ENCODE measurements at regions not wholly inside any gene's neighbourhood (a gene's known extent, or its start where the extent isn't known, plus 50 kb on each side); places are given as distances from the start of the nearest gene placed in this dataset.

GRCh38 chr3:111315930-111316587, 225.9 kb upstream of the CD96 start:
- Mint-ChIP-seq H3K27me3 (ENCODE audit: low read depth) (no peaks in the 10 kb centered on the region), H3K36me3 (ENCODE audit: insufficient read depth in 2 of 2) (no peaks in the 10 kb centered on the region), H3K27ac (no peak overlapping the region), H3K4me1 (ENCODE audit: low read depth) (no peaks in the 10 kb centered on the region), H3K4me3 (no peak overlapping the region), H3K9me3 (peaks cover 0 to 1% of the 10 kb centered on the region in 2 donors)
- ATAC-seq (replicated peaks in 1 of 2) (no peak), DNase-seq (no peak)

DNA sequence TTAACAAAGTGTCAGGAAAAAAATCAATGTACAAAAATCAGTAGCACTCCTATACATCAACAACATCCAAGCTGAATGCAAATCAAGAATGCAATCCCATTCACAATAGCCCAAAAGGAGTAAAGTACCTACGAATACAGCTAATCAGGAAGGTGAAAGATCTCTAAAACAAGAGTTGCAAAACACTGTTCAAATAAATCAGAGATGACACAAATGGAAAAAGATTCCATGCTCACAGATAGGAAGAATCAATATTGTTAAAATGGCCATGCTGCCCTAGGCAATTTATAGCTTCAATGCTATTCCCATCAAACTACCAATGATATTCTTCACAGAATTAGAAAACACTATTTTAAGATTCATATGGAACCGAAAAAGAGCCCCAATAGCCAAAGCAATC, 223.7 kb upstream of the CD96 start:
- Mint-ChIP-seq H3K4me3 (no peak overlapping the region), H3K27me3 (ENCODE audit: low read depth) (no peaks in the 10 kb centered on the region), H3K4me1 (ENCODE audit: low read depth) (no peaks in the 10 kb centered on the region), H3K9me3 (peaks cover 0 to 1% of the 10 kb centered on the region in 2 donors), H3K27ac (no peak overlapping the region), H3K36me3 (ENCODE audit: insufficient read depth in 2 of 2) (no peaks in the 10 kb centered on the region)
- ATAC-seq (replicated peaks in 1 of 2) (no peak), DNase-seq (no peak)

DNA sequence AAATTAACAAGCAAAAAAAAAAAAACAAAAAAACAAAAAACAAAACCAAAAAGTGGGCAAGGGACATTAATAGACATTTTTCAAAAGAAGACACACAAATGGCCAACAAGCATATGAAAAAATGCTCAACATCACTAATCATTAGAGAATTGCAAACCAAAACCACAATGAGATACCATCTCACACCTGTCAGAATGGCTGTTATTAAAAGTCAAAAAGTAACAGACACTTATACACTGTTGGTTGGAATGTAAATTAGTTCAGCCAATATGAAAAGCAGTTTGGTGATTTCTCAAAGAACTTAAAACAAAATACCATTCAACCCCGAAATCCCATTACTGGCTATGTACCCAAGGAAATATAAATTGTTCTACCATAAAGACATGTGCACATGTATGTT, 222.4 kb upstream of the CD96 start:
- Mint-ChIP-seq H3K27ac (peak overlapping the region; percentile 56), H3K9me3 (peaks cover 0 to 1% of the 10 kb centered on the region in 2 donors), H3K36me3 (ENCODE audit: insufficient read depth in 2 of 2) (no peaks in the 10 kb centered on the region), H3K4me1 (ENCODE audit: low read depth) (peaks cover 13% of the 10 kb centered on the region), H3K4me3 (no peak overlapping the region), H3K27me3 (ENCODE audit: low read depth) (no peaks in the 10 kb centered on the region)
- ATAC-seq (replicated peaks in 1 of 2), result no peak
- no peak for DNase-seq

- Mint-ChIP-seq H3K9me3 (peaks cover 0 to 1% of the 10 kb centered on the region in 2 donors), H3K27ac (no peak overlapping the region), H3K27me3 (ENCODE audit: low read depth) (no peaks in the 10 kb centered on the region), H3K4me1 (ENCODE audit: low read depth) (peaks cover 33% of the 10 kb centered on the region), H3K4me3 (no peak overlapping the region), H3K36me3 (ENCODE audit: insufficient read depth in 2 of 2) (no peaks in the 10 kb centered on the region)
- DNase-seq (no peak), ATAC-seq (replicated peaks in 1 of 2) (no peak)
These were observed 220.2 kb upstream of the CD96 start for GRCh38 chr3:111321786-111322185.

- DNase-seq (no peak), ATAC-seq (replicated peaks in 1 of 2) (no peak)
- Mint-ChIP-seq H3K36me3 (ENCODE audit: insufficient read depth in 2 of 2) (no peaks in the 10 kb centered on the region), H3K4me3 (no peak overlapping the region), H3K4me1 (ENCODE audit: low read depth) (peaks cover 33% of the 10 kb centered on the region), H3K27ac (no peak overlapping the region), H3K27me3 (ENCODE audit: low read depth) (no peaks in the 10 kb centered on the region), H3K9me3 (peaks cover 0 to 1% of the 10 kb centered on the region in 2 donors)
These were observed 219.0 kb upstream of the CD96 start for GRCh38 chr3:111323019-111323418.

DNA sequence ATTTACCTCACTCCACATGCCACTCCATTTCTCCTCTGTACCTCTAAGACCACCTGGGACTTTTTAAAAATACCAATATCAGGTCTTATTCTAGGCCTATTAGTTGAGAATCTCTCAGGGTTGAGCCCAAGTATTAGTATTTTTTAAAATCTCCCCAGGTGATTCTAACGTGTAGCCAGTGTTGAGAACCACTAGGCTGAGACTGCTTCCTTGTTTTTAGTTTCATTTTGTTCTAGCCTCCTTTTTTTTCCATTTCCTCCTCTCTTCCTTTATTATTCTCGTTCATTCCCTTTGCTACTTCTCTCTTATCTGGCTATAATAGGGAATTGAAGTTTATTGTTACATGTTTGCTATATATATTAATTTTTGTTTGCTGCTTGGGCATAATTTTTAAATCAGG, 217.8 kb upstream of the CD96 start:
- ATAC-seq (replicated peaks in 1 of 2) (no peak), DNase-seq (no peak)
- peaks cover 33% of the 10 kb centered on the region for H3K4me1 Mint-ChIP-seq (ENCODE audit: low read depth)
- H3K36me3 Mint-ChIP-seq (ENCODE audit: insufficient read depth in 2 of 2), result no peaks in the 10 kb centered on the region
- H3K27me3 Mint-ChIP-seq (ENCODE audit: low read depth), result no peaks in the 10 kb centered on the region
- peak overlapping the region; percentile 23 for H3K27ac Mint-ChIP-seq
- H3K4me3 Mint-ChIP-seq, result peak overlapping the region; percentile 50 to 77
- no peaks in the 10 kb centered on the region for H3K9me3 Mint-ChIP-seq

DNA sequence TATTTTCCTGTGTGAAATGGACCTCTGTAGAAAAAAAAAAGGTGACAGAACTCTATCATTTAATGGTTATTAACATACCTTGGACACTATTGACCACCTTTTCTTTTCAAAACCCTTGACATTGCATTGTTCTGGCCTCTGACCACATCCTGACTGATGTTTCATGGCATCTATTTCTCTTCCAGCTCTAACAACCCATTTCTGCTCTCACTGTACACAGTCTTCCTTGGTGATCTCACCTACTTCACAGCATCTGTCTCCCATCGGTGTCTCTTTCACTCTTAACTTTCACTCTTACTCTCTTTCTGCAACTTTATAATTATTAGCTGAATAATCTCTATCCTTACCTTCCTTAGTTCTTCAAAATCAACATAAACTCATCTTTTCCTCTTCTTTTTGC, 217.4 kb upstream of the CD96 start:
- H3K4me1 Mint-ChIP-seq (ENCODE audit: low read depth), result peaks cover 33% of the 10 kb centered on the region
- no peaks in the 10 kb centered on the region for H3K36me3 Mint-ChIP-seq (ENCODE audit: insufficient read depth in 2 of 2)
- peak overlapping the region; percentile 50 to 77 for H3K4me3 Mint-ChIP-seq
- peak overlapping the region; percentile 23 for H3K27ac Mint-ChIP-seq
- no peaks in the 10 kb centered on the region for H3K9me3 Mint-ChIP-seq
- ATAC-seq (replicated peaks in 1 of 2) (peak; percentile 32 to 59), DNase-seq (no peak)
- H3K27me3 Mint-ChIP-seq (ENCODE audit: low read depth), result no peaks in the 10 kb centered on the region

- no peaks in the 10 kb centered on the region for H3K9me3 Mint-ChIP-seq
- no peaks in the 10 kb centered on the region for H3K36me3 Mint-ChIP-seq (ENCODE audit: insufficient read depth in 2 of 2)
- peaks cover 33% of the 10 kb centered on the region for H3K4me1 Mint-ChIP-seq (ENCODE audit: low read depth)
- no peak overlapping the region for H3K27ac Mint-ChIP-seq
- DNase-seq (no peak), ATAC-seq (replicated peaks in 1 of 2) (no peak)
- H3K4me3 Mint-ChIP-seq, result peak overlapping the region in 1 of 2 donors; percentile 77
- no peaks in the 10 kb centered on the region for H3K27me3 Mint-ChIP-seq (ENCODE audit: low read depth)
These were observed 216.8 kb upstream of the CD96 start for GRCh38 chr3:111325160-111325718.

DNA sequence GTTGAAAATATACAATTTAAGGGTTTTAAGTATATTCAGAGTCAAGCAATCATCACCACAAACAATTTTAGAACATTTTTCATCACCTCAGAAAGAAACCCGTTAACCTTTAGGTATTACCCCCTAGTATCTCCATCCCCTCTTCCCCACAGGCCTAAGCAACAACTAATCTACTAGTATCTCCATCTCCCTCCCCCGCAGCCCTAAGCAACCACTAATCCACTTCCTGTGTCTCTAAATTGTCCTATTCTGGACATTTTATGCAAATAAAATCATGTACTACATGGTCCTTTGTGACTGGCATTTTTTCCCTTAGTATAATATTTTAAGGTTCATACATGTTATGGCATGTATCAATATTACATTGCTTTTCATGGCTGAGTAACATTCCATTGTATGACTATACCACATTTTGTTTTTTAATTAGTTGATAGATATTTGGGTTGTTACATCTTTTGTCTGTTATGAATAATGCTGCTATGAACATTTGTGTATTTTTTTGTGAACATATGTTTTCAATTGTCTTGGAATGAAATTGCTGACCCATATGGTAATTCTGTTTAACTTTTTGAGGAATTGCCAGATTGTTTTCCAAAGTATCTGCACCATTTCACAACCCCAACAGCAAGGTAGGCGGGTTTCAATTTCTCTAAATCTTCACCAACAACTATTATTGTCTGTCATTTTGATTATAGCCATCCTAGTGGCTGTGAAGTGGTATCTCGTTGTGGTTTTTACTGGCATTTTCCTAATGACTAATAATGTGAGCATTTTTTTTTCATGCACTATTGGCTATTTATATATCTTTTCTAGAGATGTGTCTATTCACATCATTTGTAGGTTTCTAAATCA, 215.6 kb upstream of the CD96 start:
- ATAC-seq (replicated peaks in 1 of 2) (peak in 1 of 2 donors; percentile 32), DNase-seq (peak in 1 of 2 donors; percentile 5)
- Mint-ChIP-seq H3K27me3 (ENCODE audit: low read depth) (no peaks in the 10 kb centered on the region), H3K9me3 (no peaks in the 10 kb centered on the region), H3K4me3 (no peak overlapping the region), H3K4me1 (ENCODE audit: low read depth) (peaks cover 33% of the 10 kb centered on the region), H3K36me3 (ENCODE audit: insufficient read depth in 2 of 2) (no peaks in the 10 kb centered on the region), H3K27ac (no peak overlapping the region)

DNA sequence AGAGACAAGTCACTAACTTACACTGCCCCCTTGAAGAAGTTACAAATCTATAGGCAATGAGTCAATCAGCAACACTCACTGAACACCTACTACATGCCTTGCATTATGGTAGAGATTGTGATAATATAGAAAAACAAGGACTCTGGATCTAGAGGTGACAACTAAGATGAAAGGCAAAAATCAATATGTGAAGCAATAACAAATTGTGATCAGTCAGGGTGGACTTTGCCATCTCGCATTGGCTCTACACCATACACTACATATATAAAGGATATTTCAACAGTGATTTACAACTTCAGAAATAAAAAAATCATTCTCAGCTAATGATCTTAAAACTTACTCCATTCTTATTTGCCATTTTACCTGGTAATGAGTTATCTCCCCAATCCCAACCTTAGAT, 210.7 kb upstream of the CD96 start:
- Mint-ChIP-seq H3K9me3 (no peaks in the 10 kb centered on the region), H3K4me1 (ENCODE audit: low read depth) (peaks cover 17% of the 10 kb centered on the region), H3K27ac (no peak overlapping the region), H3K36me3 (ENCODE audit: insufficient read depth in 2 of 2) (no peaks in the 10 kb centered on the region), H3K27me3 (ENCODE audit: low read depth) (no peaks in the 10 kb centered on the region), H3K4me3 (no peak overlapping the region)
- DNase-seq (no peak), ATAC-seq (replicated peaks in 1 of 2) (no peak)

GRCh38 chr3:111331912-111332311, 210.1 kb upstream of the CD96 start:
- no peak for ATAC-seq (replicated peaks in 1 of 2)
- no peak overlapping the region for H3K27ac Mint-ChIP-seq

GRCh38 chr3:111332488-111333080, 209.4 kb upstream of the CD96 start:
- Mint-ChIP-seq H3K36me3 (ENCODE audit: insufficient read depth in 2 of 2) (no peaks in the 10 kb centered on the region), H3K4me3 (no peak overlapping the region), H3K27ac (no peak overlapping the region), H3K27me3 (ENCODE audit: low read depth) (peaks cover 6% of the 10 kb centered on the region), H3K9me3 (no peaks in the 10 kb centered on the region), H3K4me1 (ENCODE audit: low read depth) (peaks cover 25% of the 10 kb centered on the region)
- ATAC-seq (replicated peaks in 1 of 2) (no peak), DNase-seq (no peak)

More at GRCh38 chr3:111331912-111332311, 210.1 kb upstream of the CD96 start:
- Mint-ChIP-seq H3K36me3 (ENCODE audit: insufficient read depth in 2 of 2) (no peaks in the 10 kb centered on the region), H3K4me3 (no peak overlapping the region), H3K27me3 (ENCODE audit: low read depth) (peaks cover 2% of the 10 kb centered on the region), H3K4me1 (ENCODE audit: low read depth) (peaks cover 20% of the 10 kb centered on the region), H3K9me3 (no peaks in the 10 kb centered on the region)
- no peak for DNase-seq

DNA sequence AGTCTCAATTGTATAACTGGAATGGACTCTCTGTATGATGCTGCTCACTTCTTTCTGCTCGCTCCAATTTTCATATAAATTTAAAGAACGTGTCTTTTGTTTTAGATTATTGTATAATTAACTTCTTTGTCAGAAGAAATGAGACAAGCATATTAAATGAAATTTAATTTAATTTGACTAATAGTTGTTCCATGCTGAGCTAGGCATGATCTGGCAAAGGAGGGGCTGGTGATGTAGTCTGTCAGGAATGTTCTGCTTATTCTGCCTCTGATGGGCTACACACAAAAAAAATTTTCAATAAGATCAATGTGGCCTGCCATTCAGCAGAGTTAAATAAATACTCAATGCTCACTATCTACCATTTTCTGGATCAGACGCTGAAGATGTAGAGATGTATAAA, 208.4 kb upstream of the CD96 start:
- Mint-ChIP-seq H3K4me1 (ENCODE audit: low read depth) (peaks cover 25% of the 10 kb centered on the region), H3K27ac (no peak overlapping the region), H3K9me3 (no peaks in the 10 kb centered on the region), H3K4me3 (no peak overlapping the region), H3K27me3 (ENCODE audit: low read depth) (peaks cover 6% of the 10 kb centered on the region), H3K36me3 (ENCODE audit: insufficient read depth in 2 of 2) (no peaks in the 10 kb centered on the region)
- ATAC-seq (replicated peaks in 1 of 2), result no peak
- DNase-seq, result no peak

Data from activated T-cell treated with anti-CD3 and anti-CD28 coated beads, Interleukin-2, amount 50 U/mL, for 72 hours (primary cell).